GM19452 (cell line): ENCODE measurements at regions not wholly inside any gene's neighbourhood (a gene's known extent, or its start where the extent isn't known, plus 50 kb on each side); places are given as distances from the start of the nearest gene placed in this dataset.
"Not testable (repeated sequence)": the region's sequence is repeated elsewhere in the genome, so short reads cannot be mapped to it uniquely, and the experiment has no call there.

Source experiments
- ATAC-seq: cut with Tn5 transposase; IDR thresholded peaks from one replicate; pipeline ENCODE4 v1.9.1; 2021; ENCODE audit not compliant: unreplicated experiment

GRCh38 chr12:68539615-68539952 is 71.1 kb upstream of the RAP1B start:
- ATAC-seq = no peak

DNA sequence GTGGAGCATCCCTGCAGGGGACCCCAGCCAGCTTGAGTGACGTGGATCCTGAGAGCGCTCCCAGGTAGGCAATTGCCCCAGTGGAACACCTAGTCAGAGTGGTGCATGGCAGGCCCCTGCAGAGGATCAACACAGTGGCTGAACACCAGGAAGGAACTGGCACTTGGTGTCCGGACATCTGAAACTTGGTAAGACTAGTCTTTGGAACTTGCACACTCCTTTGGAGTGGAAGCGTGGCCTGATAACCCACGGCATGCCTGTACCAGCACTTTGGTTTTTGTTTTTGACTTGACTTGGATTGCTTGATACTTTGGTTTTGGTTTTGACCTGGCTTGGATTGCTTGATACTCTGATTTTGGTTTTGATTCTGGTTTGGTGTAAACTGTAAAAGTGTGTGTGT is 69.9 kb upstream of the RAP1B start:
- ATAC-seq = not testable (repeated sequence)

- not testable (repeated sequence) for ATAC-seq
Observed at GRCh38 chr12:68547318-68547717, 63.4 kb upstream of the RAP1B start.

- not testable (repeated sequence) for ATAC-seq
Observed at GRCh38 chr12:68552605-68553195, 58.0 kb upstream of the RAP1B start.

- ATAC-seq = no peak
Observed at GRCh38 chr12:68557011-68557730, 53.5 kb upstream of the RAP1B start.

DNA sequence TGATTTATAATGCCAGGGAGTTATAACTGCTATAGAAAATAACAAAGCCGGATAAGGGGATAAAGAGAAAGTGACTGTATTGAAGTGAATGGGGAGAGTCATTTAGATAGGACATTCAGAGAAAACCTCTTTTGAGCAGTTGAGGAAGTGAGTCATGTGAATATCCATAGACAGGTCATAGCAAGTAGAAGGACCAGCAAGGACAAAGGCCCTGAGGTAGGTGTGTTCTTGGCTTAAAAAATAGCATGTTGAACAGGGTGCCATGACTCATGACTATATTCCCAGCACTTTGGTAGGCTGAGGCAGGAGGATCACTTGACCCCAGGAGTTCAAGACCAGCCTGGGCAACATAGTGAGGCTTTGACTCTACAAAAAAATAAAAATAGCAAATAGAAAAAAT is 51.5 kb upstream of the RAP1B start:
- ATAC-seq = no peak

DNA sequence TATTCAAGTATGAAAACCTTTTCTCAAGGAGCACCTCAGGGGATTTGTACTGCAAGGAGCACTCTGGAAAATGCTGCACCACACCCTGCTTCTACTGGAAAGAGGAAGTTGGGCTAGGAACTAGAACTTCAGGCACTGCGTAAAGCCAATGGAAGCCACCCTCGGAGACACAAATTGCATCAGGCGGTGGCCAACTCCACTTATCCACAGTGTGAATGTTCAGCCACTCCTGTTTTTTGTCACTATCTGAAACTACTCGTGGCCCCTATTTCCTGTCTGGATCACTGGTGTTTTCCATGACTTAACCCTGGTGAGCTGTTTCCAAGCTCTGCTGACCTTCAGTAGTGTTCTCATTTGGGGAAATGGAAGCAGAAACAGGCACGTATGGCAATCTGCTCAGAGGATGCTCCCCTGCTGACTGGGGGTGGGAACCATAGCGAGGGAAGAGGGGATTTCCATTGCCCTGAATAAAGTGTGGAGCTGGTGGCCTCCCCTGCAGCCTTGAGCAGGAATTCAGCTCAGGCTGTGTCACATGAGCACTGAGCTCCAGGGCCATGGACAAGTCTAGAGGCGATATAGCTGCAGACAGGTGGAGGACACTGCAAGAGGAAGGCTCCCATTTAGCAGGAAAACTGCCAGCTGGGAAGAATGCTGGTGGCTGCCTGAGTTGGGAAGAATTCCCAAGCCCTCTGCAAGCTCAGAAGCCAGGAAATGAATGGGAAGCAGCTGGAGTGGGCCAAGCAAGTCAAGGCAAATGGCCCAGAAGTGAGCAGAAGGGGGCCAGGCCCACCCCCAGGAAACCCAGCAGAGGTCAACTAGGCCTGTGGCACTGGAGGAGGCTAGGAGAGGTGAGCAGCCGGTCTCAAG is 50.5 kb upstream of the RAP1B start:
- ATAC-seq = no peak

DNA sequence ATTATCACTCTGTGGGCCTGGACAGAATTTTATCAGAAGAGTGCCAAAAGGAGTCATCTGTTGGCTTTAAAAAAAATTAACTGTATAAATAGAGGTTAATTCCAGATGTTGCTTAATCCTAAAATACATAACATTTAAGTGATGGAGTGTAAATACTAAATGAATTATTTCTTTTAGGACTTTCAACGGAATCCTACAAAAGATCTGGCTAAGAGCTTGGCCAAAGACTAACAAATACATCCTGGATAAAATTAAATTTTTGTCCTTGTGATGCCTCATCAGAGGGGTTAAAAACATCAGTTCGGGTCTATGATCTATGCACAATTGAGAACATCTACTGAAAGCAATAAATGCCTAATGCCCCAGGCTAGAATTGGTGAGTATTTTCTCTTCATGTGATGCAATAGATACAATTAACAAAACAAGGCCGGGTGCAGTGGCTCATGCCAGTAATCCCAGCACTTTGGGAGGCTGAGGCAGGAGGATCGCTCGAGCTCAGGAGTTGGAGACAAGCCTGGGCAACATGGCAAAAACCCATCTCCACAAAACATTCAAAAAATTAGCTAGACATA is 49.8 kb upstream of the RAP1B start:
- no peak for ATAC-seq
